ENCODE measurements at regions not wholly inside any gene's neighbourhood (a gene's known extent, or its start where the extent isn't known, plus 50 kb on each side); places are given as distances from the start of the nearest gene placed in this dataset.

GRCh38 chr11:96893988-96894387 is 504.2 kb downstream of the JRKL start:
- DNase-seq (ENCODE audit: low read depth, low spot score) = no peak

DNA sequence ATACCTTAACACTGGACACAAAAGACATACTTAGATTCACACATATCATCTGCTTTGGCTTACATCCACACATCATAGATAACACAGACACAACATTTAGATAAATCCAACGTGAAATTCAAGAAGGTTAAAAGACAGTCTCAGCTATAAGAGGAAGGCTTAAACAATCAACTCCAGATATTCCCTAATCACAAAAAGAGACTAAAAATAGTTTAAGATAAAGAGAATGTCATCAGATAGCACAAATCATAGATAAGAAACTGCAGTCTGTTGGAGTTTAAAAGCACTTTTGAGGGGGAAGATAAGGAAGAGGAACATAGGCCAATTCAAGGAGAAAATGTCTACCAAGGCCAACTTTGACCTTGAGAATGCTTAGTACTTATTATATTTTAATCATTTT is 504.8 kb downstream of the JRKL start:
- no peak for DNase-seq (ENCODE audit: low read depth, low spot score)

DNA sequence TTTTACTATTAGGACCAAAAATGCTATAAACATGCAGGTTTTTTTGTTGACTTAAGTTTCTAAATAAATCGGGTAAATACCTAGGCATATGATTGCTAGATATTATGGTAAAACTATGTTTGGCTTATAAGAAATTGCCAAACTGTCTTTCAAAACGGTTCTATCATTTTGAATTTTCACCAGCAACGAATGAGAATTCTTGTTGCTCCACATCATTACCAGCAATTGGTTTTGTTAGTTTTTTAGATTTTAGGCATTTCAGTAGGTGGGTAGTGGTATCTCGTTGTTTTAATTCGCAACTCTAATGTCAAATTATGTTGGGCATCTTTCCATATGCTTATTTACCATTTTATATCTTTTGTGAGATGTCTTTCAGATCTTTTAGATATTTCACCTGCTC is 510.2 kb downstream of the JRKL start:
- DNase-seq (ENCODE audit: low read depth, low spot score) = no peak

GRCh38 chr11:96905143-96905542 is 515.3 kb downstream of the JRKL start:
- no peak for DNase-seq (ENCODE audit: low read depth, low spot score)

DNA sequence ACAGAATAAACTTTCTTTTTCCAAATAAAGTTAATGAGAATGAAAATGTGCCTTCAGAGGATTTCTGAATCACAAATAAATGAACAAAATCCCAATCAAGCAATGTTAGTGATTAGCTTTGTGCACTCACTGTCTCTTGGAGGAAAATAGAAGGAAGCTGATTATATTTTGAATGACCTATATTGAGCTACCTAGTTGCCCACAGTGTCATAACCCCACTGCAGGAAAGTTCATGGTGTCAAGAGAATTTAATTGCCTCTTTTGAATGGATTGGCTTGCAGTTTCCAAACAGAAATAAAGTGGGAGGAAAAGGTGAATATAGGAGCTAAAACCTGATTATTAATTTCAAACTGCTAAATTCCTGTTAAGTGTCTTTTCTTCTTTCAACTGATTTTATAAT is 515.9 kb downstream of the JRKL start:
- DNase-seq (ENCODE audit: low read depth, low spot score) = no peak

DNA sequence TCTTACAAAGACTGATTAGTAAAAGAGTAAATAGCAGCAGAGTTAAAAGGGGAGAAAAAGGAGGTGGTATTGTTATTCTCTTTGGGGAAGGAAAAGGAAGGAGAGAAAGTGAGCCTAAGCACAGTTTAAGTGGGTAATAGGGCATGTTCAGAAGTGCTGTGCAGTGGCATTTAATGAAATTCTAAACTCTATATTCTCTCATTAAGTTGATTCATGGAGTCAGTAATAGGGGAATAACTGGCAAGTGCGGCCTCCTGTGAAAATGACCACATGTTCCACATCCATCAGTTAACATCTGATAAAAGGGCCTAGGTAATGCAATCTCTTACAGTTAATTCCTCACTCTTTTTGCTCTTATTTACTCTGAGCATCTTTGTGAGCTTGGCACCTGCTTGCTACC is 516.7 kb downstream of the JRKL start:
- DNase-seq (ENCODE audit: low read depth, low spot score) = no peak

- no peak for DNase-seq (ENCODE audit: low read depth, low spot score)
These were observed 536.0 kb downstream of the JRKL start for GRCh38 chr11:96925862-96926261.

GRCh38 chr11:96940227-96940626 is 550.4 kb downstream of the JRKL start:
- no peak for DNase-seq (ENCODE audit: low read depth, low spot score)

GRCh38 chr11:96942855-96943254 is 553.0 kb downstream of the JRKL start:
- DNase-seq (ENCODE audit: low read depth, low spot score) = no peak

GRCh38 chr11:96943970-96944369 is 554.2 kb downstream of the JRKL start:
- DNase-seq (ENCODE audit: low read depth, low spot score) = no peak

DNA sequence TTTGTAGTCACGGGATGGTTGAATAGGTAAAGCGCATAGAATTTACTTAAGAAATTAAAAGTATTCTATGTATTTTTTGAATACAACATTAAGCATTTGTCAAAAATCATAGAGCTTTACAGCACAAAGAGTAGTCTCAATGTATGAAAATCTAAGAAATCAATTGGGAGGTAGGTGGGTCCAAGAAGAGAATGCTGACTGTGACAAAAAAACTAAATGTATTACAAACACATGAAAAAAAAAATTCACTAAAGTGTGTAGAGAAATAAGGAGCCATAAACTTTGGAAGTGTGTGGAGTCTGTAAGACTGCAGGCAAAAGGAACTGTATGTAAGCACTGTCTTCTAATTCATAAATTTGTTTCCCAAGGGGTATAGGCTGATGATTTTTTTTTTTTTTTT is 558.3 kb downstream of the JRKL start:
- no peak for DNase-seq (ENCODE audit: low read depth, low spot score)

DNA sequence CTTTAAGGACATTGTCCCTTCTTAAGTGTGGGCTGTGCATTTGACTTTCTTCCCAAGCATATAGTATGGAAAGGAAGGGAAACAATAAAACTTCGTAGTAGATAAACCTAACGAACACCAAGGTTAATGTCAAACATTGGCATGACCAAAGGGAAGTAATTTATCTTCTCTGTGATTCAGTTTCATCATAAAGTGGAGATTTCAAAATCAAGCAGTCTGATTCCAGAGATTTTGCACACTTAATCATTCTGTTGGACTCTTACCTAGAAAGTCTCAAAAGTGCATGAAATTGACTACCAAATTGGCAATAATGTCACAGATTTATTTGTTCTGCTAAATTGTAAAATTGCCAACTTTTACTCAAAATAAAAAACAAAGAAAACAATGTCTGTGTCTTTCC is 559.7 kb downstream of the JRKL start:
- DNase-seq (ENCODE audit: low read depth, low spot score) = no peak

DNA sequence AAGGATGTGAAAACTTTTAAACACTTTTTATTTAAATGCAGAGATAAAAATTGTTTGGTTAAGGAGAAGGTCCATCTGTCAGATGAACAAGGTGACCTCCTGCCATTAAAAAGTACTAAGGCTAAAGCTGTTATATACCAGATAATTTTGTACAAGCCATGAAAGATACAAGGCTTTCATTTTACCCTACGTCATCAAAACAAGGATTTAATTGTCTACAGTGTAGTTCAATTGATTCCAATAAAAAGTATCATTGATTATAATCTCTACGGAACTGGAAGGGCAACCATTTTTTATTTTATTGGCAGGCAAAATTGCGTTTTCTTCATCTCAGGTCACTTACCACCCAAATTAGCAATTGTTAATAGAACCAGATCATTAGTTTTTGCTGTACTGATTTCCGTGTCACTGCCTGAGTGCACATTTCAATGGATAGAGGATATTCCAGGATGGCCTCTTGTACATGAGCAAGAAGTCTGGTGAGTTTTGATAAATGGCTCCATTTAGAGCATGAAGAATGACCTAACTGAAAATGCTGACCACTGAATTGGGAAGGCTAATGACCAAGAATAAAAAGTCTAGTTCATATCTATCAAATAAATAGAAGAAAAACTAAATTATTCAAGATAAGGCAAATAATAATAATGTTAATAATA is 564.9 kb downstream of the JRKL start:
- no peak for DNase-seq (ENCODE audit: low read depth, low spot score)

- no peak for DNase-seq (ENCODE audit: low read depth, low spot score)
These were observed 570.7 kb downstream of the JRKL start for GRCh38 chr11:96960476-96960875.

- DNase-seq (ENCODE audit: low read depth, low spot score) = no peak
These were observed 571.1 kb downstream of the JRKL start for GRCh38 chr11:96960926-96961325.

GRCh38 chr11:96961931-96962330 is 572.1 kb downstream of the JRKL start:
- no peak for DNase-seq (ENCODE audit: low read depth, low spot score)

DNA sequence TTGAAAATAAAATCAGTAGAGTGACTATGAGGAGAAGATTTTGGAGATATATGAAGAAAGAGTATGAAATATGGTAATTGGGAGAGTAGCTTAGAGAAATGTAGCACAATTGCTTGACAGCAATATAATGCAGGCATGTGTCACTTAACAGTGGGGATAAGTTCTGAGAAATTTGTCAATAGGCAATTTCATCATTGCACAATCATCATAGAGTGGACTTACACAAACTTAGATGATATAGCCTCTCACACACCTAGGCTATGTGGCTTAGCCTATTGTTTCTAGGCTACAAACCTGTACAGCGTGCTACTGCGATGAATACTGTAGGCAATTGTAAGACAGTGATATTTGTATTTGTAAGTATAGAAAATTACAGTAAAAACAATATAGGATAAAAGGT is 573.6 kb downstream of the JRKL start:
- DNase-seq (ENCODE audit: low read depth, low spot score) = no peak

- DNase-seq (ENCODE audit: low read depth, low spot score) = no peak
These were observed 574.8 kb downstream of the JRKL start for GRCh38 chr11:96964661-96965060.

GRCh38 chr11:96967616-96968015 is 577.8 kb downstream of the JRKL start:
- DNase-seq (ENCODE audit: low read depth, low spot score) = no peak

GRCh38 chr11:96969251-96969650 is 579.4 kb downstream of the JRKL start:
- no peak for DNase-seq (ENCODE audit: low read depth, low spot score)

DNA sequence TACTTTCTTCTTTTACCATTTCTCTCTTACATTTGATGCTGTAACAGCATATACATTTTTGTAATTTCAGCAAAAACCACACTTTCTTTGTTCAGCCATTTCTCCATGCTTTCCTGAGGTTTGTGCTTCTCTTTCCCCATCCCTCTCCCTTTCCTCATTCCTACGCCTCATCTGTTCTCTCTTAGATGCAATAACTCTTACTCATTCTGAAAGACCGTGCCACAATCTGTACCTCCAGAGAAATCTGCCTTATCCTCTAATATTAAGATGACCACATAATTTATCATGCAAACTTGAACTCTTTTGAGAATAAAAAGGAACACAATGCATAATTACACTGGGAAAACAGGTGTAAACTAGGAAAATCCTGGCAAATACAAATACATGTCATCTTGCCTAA is 588.9 kb downstream of the JRKL start:
- DNase-seq (ENCODE audit: low read depth, low spot score) = no peak

DNA sequence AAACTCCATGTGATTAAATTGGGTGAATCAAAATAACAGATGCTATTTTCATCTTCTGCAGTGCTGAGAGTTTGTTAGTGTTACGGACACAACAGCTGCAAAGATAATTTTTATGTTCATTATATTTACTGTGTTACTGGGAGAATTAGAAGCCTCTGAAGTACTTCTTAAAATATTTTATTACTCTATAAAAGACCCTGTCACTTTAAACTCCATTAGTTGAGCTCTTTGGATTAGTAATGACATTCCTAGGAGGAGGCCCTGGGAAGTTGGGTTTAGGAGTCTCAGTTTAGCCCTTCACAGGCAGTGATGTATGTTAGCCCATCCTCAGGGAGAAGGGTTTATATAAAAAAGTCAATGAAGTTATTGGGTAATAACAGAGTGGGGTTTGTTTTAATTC is 596.7 kb downstream of the JRKL start:
- no peak for DNase-seq (ENCODE audit: low read depth, low spot score)

DNA sequence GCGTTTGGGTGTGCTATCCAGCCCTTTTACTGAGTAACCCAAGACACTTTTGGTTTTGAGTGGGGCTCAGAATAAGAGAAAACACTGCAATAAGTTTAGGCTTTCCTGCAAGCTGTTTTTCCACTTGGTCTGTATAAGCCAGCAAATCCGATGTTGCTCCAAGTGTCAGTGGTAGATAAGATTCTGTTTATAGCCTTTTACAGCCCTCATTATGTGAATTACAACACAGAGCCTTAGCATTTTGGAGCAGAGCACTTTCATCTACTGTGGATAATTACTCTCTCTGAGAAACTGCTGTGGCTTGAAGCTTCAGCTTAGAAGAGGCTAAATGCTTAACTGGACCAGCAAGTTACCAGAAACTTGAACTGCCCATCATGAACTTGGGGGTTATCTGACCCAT is 601.1 kb downstream of the JRKL start:
- no peak for DNase-seq (ENCODE audit: low read depth, low spot score)

DNA sequence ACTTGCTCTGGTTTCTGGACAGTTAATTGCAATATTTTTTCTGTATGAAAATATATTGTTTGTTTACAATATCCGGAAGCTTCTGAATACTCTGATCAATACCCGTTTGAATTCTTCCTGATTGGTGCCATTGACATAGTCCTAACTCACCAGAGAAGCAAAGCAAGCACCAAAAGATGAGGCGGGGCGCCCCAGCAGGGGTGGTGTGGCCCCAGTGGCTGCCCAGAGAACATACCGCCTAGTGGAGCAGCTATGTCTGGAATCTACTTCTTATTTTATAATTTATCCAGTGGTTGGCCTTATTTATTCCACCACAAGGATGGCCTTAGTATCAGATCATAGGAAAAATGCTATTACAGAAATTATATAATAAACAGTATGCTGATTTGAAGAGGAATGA is 610.7 kb downstream of the JRKL start:
- no peak for DNase-seq (ENCODE audit: low read depth, low spot score)
